ENCODE measurements at regions not wholly inside any gene's neighbourhood (a gene's known extent, or its start where the extent isn't known, plus 50 kb on each side); places are given as distances from the start of the nearest gene placed in this dataset.

DNA sequence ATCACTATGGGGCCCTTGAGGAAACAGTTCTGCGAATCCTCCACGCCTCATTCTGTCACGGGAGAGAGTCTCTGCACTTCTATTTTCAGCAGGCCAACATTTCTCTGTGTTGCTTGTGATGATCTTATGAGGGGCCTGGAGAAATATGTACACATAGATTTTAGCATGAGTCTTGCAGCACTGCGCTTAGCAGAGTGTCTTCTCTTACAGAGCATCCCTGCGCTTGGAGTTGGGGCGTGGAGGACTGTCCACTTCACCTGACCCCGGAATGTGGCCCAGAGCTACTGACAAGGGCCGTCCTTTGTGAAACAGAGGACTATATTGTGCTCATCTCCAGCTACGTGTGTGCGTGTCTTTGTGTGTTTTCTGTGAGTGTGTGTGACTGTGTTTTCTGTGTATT, 428.2 kb upstream of the IRX4 start:
- H3K27ac ChIP-seq, result no peak overlapping the region
- H3K27me3 ChIP-seq (ENCODE audit: insufficient read depth, low read depth), result no peaks in the 10 kb centered on the region
- H2AFZ ChIP-seq (ENCODE audit: low read depth), result no peak overlapping the region
- H4K20me1 ChIP-seq (ENCODE audit: insufficient read depth), result no peaks in the 10 kb centered on the region
- TF ChIP-seq, protein P1, sequence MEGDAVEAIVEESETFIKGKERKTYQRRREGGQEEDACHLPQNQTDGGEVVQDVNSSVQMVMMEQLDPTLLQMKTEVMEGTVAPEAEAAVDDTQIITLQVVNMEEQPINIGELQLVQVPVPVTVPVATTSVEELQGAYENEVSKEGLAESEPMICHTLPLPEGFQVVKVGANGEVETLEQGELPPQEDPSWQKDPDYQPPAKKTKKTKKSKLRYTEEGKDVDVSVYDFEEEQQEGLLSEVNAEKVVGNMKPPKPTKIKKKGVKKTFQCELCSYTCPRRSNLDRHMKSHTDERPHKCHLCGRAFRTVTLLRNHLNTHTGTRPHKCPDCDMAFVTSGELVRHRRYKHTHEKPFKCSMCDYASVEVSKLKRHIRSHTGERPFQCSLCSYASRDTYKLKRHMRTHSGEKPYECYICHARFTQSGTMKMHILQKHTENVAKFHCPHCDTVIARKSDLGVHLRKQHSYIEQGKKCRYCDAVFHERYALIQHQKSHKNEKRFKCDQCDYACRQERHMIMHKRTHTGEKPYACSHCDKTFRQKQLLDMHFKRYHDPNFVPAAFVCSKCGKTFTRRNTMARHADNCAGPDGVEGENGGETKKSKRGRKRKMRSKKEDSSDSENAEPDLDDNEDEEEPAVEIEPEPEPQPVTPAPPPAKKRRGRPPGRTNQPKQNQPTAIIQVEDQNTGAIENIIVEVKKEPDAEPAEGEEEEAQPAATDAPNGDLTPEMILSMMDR (conservative IDR thresholded peaks at IDR 0.05; ENCODE audit: low read depth, low read length), result no peak
- no peaks in the 10 kb centered on the region for H3K4me1 ChIP-seq (ENCODE audit: low read depth, poor library complexity, severe bottlenecking)
- H3K9ac ChIP-seq, result no peak overlapping the region
- H3K4me3 ChIP-seq (IDR thresholded peaks at IDR 0.05; ENCODE audit: insufficient read depth, low read depth, low read length), result no peak overlapping the region
- no peak overlapping the region for H3K4me2 ChIP-seq
- H3K79me2 ChIP-seq (ENCODE audit: insufficient read depth, low read depth), result no peaks in the 10 kb centered on the region
- no peaks in the 10 kb centered on the region for H3K36me3 ChIP-seq (ENCODE audit: insufficient read depth)

DNA sequence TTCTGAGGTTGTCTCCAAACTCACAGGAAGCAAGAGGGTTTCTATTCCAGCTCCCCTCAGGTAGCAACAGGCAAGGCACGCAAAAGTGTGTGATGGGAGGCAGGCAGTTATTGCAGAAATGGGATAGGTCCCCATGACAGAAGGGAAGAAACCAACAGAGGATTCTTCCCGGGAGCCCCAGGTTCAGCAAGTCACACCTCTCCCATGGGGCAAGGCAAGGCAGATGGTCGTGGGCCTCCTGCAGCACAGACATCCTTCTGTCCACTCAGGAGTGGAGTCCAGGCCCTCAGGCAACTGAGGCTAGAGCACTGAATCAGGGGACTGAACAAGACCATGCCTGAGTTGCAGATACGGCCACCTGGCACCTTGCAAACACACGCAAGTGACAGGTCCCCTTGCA, 424.9 kb upstream of the IRX4 start:
- no peaks in the 10 kb centered on the region for H4K20me1 ChIP-seq (ENCODE audit: insufficient read depth)
- H3K4me2 ChIP-seq, result no peak overlapping the region
- no peak overlapping the region for H3K27ac ChIP-seq
- H3K36me3 ChIP-seq (ENCODE audit: insufficient read depth), result no peaks in the 10 kb centered on the region
- H3K9ac ChIP-seq, result no peak overlapping the region
- H3K27me3 ChIP-seq (ENCODE audit: insufficient read depth, low read depth), result no peaks in the 10 kb centered on the region
- no peaks in the 10 kb centered on the region for H3K4me1 ChIP-seq (ENCODE audit: low read depth, poor library complexity, severe bottlenecking)
- TF ChIP-seq, protein P1 (conservative IDR thresholded peaks at IDR 0.05; ENCODE audit: low read depth, low read length), result no peak
- H2AFZ ChIP-seq (ENCODE audit: low read depth), result no peak overlapping the region
- H3K4me3 ChIP-seq (IDR thresholded peaks at IDR 0.05; ENCODE audit: insufficient read depth, low read depth, low read length), result no peak overlapping the region
- H3K79me2 ChIP-seq (ENCODE audit: insufficient read depth, low read depth), result no peaks in the 10 kb centered on the region

DNA sequence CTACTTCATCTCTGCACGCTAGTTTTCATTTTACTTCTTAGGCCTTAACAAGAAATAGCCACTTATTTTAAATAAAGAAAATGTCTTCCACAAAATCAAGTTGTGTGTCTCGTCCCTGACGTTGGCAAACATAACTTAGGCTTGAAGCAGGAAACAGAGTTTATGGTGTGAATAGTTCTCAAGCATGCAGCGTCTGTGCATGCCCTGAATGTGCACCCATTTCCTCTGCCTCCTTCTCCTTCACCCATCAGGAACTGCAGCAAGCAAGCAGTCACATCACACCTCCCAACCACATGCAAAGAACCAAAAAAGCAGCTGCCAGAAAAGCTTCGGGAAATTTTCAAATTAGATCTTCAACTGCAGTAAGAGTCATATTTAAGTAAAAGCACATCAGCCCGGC, 424.0 kb upstream of the IRX4 start:
- Histone ChIP-seq H3K79me2 (ENCODE audit: insufficient read depth, low read depth) (no peaks in the 10 kb centered on the region), H3K27ac (no peak overlapping the region), H3K9ac (no peak overlapping the region), H3K36me3 (ENCODE audit: insufficient read depth) (no peaks in the 10 kb centered on the region), H3K27me3 (ENCODE audit: insufficient read depth, low read depth) (no peaks in the 10 kb centered on the region), H4K20me1 (ENCODE audit: insufficient read depth) (no peaks in the 10 kb centered on the region), H3K4me1 (ENCODE audit: low read depth, poor library complexity, severe bottlenecking) (no peaks in the 10 kb centered on the region), H3K4me2 (no peak overlapping the region), H2AFZ (ENCODE audit: low read depth) (no peak overlapping the region), H3K4me3 (IDR thresholded peaks at IDR 0.05; ENCODE audit: insufficient read depth, low read depth, low read length) (no peak overlapping the region)
- TF ChIP-seq, protein P1 (conservative IDR thresholded peaks at IDR 0.05; ENCODE audit: low read depth, low read length), result no peak

DNA sequence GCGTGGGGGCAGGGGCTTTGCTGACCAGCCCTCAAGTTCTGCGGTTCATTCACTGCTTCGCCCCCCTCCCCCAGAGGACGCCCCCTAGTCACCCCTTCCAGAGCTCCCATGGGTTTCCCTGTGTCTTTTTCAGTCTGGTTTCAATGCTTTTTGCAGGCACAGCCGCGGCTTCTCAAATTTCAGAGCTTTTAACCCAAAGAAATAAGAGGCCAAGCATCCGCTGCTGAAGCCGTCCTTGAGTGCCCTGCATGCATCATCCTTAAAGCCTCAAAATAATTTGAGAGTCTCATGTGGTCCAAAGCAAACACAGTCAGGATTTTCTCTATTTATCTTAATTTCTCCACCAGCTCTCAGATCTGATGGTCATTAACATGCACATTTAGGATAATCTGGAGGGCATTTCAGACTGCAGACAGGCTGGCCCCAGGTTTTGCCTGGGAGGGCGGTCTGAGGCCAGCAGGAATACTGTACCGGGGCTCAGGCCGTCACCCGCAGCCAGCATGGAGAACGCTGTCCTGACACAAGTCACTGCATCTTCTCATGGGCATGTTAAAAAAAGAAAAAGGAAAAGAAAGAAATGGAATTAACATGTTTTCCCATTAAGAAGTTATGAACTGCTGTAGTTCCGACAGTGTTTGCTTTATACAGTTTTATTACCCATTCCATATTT, 420.8 kb upstream of the IRX4 start:
- Histone ChIP-seq H3K4me2 (no peak overlapping the region), H3K9ac (no peak overlapping the region), H3K27ac (no peak overlapping the region), H3K79me2 (ENCODE audit: insufficient read depth, low read depth) (no peaks in the 10 kb centered on the region), H4K20me1 (ENCODE audit: insufficient read depth) (no peaks in the 10 kb centered on the region), H2AFZ (ENCODE audit: low read depth) (no peak overlapping the region), H3K36me3 (ENCODE audit: insufficient read depth) (no peaks in the 10 kb centered on the region), H3K27me3 (ENCODE audit: insufficient read depth, low read depth) (no peaks in the 10 kb centered on the region), H3K4me1 (ENCODE audit: low read depth, poor library complexity, severe bottlenecking) (no peaks in the 10 kb centered on the region), H3K4me3 (IDR thresholded peaks at IDR 0.05; ENCODE audit: insufficient read depth, low read depth, low read length) (no peak overlapping the region)
- TF ChIP-seq, protein P1 (conservative IDR thresholded peaks at IDR 0.05; ENCODE audit: low read depth, low read length), result no peak

All from KMS-11 (cell line).